NCI-H1417 treated with DMSO at 0.1 percent for 48 hours (cell line): ENCODE measurements at regions not wholly inside any gene's neighbourhood (a gene's known extent, or its start where the extent isn't known, plus 50 kb on each side); places are given as distances from the start of the nearest gene placed in this dataset.
"Not testable (repeated sequence)": the region's sequence is repeated elsewhere in the genome, so short reads cannot be mapped to it uniquely, and the experiment has no call there.

Experiments
- DNase-seq: peaks from one replicate; lab custom pipeline; 2025; lab: John Stamatoyannopoulos, UW

GRCh38 chr3:152774230-152774629 lies 60.7 kb upstream of the P2RY1 start:
- DNase-seq, result not testable (repeated sequence)

- no peak for DNase-seq
Measured at GRCh38 chr3:152778022-152778421, 56.9 kb upstream of the P2RY1 start.

GRCh38 chr3:152779653-152780052 lies 55.3 kb upstream of the P2RY1 start:
- no peak for DNase-seq

GRCh38 chr3:152780553-152780952 lies 54.4 kb upstream of the P2RY1 start:
- no peak for DNase-seq

GRCh38 chr3:152785051-152785450 lies 49.9 kb upstream of the P2RY1 start:
- no peak for DNase-seq
